Germinal center (tissue), 1 donor: ENCODE measurements at regions not wholly inside any gene's neighbourhood (a gene's known extent, or its start where the extent isn't known, plus 50 kb on each side); places are given as distances from the start of the nearest gene placed in this dataset.

Experiments used
- DNase-seq: peaks from one replicate; pipeline ENCODE4 v3.0.0; 2012; ENCODE audit warnings: mixed read lengths, low spot score

DNA sequence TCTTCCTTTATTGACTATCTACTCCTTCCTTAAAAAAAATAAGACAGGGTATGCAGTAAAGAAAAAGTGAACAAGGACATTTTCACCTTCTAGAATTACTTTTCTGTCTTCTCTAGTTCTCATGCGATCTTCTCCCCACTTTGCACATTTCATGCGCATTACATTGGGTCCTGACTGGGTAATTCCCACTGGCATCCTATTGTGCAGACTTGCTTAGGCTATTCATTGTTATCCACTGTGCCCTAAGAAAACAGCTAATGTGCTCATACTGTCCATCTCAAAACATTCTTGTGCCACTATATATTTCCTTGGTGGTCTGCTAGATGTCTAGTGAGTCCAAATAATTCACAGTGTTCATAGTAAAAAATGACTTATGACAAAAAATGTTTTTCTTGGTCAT, 447.4 kb upstream of the ROBO1 start:
- DNase-seq, result no peak

DNA sequence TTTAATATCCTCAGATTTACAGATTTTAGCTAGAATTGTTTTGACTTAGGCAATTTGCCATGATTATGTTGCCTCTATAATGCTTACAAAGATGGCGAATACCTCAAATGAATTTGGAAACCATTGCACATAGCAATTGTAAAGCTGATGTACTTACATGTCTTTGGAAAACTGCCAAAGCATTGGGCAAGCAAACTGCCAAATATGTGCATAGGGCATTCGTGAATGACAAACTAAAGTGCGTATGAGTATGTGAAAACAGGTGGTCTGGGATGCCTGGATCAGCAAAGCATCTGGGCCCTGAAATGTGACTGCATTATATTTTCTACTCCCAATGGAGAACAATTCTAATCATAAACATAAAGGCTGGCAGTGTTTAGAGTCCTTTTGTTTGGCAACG, 445.3 kb upstream of the ROBO1 start:
- DNase-seq, result no peak

DNA sequence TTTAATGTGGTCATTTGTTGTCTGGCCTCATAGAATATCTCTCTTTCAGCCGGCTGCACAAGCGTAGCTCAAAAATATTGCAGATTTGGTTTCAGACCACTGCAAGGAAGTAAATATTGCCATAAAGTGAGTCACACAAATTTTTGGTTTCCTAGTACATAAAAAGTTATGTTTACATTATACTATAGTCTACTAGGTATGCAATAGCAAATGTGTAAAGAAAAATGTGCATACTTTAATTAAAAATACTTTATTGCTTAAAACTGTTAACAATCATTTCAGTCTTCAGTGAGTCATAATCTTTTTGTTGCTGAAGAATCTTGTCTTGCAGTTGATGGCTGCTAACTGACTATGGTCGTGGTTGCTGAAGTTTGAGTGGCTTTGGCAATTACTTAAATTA, 425.1 kb upstream of the ROBO1 start:
- DNase-seq, result no peak

DNA sequence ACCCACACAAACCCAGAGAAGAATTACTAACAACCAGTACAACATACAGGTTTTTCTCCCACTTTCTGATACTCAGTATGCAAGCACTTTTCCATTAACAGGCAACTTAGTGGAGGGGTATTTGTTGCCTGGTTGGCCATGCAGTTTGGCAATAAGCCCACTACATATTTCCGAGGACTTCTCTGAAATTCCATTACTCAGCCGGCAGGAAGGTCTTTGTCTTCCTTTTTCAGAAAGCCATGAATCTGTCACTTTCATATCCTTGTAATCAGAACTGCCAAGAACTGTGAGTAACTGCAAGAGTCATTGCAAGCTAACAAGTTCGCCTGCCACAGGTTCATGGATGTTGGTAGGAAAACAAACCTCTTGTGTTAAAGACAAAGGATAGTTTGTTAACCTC, 422.3 kb upstream of the ROBO1 start:
- no peak for DNase-seq

DNA sequence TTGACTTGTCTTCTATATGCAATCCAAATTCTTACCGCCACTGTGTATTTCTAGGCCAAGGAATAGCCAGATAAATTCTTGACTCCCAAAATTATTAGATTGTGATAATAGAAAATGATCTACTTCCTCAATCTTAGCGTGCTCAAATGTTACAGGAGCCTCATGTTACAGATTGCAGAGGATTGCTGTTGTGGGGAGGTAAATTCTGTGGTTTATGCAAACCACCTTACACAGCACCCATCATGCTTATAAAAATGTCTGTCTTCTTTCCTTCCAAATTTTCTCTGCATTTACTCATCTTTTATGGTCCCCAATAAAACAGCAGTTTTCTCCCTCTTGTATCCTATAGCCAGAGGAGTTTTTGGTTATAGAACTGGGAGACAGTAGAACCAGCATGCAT, 420.2 kb upstream of the ROBO1 start:
- no peak for DNase-seq

DNA sequence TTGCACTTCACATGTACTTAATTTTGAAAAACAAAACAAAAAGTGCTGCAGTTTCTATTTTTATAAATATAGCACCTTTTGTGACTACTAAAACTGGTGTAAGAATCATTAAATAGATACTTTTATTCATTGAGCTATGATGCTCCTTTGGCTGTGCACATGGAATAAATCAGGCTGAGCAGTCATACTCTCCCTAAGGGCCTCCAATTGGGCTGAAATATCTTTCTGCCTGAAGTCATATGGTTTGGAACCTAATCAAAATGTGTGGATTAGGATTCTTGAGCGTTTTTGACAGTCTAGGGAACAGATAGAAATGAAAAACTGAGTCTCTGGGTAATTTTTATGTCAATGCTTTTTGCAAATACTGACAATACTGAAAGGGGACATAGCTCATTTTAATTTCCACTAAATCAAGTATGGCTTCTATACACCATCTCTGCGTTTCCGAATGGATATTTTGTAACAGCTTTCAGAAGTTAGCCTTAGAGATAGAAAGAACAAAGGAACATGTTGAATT, 392.2 kb upstream of the ROBO1 start:
- no peak for DNase-seq

DNA sequence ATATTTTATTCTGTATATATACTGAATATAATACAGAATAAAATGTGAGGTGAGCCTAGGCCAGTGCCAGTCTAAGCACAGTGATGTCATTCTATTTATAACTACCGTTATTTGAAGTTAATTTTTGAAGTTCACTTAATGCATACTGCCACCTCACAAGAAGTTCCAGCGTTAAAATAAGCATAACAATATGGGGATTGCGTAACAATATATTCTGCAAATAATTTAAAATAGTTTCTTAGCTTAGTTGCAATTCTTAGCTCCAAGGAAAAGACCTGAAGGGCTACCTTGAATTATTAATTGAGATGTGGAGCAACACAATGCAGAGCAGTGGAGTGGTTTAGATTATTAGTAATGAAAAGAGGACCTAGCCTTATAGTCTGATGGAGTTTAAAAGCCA, 390.5 kb upstream of the ROBO1 start:
- DNase-seq, result no peak

DNA sequence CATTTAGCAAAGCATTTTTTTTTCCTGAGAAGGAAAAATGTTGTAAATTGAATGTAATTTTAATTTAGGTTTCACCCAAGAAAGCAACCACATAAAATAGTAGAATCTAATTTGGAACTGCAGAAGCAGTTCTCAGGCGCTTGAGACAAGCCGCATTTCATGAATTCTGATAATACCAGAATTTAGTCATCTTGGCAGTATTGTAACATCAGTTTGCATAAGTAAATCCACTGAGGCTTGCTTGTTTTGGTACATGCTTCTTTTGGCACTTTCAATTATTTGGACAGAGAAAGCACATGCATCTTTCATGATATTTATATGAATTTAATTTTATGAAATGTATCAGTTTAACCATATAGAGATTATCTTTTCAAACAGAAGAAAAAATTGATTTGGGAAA, 389.7 kb upstream of the ROBO1 start:
- DNase-seq, result no peak

DNA sequence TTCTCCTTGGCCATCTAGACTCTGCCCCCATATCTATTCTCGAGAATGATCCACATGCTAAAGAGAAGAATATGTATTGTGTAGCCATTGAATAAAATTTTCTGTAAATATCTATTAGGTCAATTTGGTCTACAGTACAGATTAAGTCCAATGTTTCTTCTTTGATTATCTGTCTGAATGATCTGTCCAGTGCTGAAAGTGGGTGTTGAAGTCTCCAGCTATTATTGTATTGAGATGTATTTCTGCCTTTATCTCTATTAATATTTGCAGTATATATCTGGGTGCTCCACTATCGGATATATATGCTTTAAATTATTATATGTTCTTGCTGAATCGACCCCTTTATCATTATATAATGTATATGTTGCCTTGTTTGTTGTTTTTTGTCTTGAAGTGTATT, 384.9 kb upstream of the ROBO1 start:
- no peak for DNase-seq

DNA sequence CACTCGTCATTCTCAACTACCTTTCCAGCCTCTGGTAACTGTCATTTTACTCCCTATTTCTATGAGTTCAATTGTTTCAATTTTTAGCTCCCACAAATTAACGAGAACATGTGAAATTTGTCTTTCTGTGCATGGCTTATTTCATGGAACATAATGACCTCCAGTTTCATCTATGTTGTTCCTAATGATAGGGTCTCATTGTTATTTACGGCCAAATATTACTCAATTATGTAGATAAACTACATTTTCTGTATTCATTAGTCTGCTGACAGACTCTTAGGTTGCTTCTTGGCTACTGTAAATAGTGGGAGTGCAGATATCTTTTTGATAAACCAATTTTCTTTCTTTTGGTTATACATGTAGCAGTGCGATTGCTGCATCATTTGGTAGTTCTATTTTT, 374.9 kb upstream of the ROBO1 start:
- DNase-seq, result no peak

DNA sequence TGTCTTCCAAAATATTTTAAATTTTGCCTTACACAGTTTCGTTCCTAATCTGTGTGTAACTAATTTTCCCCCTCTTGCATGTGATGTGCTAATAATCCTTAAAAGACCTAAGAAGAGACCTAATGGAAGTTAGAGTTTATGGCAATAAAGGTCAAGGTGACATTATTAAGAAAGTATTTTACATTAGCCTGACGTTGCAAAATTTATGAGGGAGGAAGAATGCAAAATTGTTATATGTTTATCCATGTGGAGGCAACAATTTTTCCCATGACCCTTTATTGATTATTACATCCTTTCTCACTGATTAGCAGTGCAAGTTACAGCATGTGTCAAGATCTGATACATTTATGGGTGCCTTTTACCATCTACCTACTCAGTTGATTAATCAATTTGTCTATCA, 373.8 kb upstream of the ROBO1 start:
- DNase-seq, result no peak

DNA sequence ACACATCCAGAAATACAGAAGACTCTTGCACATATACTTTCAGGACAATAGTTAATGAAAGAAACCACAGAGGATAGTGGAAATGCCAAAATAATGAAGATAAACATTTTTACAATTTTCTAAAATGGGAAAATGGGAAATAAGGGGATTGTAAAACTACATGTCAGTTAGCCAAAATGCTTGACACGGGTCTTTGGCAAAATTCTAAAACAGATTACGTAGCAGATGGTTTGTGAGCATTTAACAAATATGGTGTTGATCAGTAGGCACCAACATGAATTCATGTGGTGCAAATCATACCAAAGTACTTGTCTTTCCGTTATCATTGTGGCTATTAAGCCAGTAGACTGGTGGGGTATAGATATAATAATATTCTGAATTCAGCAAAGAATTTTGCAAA, 348.5 kb upstream of the ROBO1 start:
- DNase-seq, result no peak

DNA sequence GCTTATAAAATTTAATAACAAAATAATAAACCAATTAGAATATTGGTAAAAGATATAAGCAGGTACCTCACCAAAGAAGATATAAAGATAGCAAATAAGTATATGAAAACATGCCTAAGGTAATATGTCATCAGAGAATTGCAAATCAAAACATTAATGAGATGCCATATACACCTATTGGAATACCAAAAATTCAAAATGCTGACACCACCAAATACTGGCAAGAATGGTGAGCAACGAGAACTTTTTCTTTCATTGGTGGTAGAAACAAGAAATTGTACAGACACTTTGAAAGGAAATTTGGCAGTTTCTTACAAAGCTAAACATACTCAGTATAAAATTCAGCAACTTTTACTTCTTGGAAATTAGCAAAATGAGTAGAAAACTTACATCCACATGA, 346.9 kb upstream of the ROBO1 start:
- DNase-seq, result no peak

DNA sequence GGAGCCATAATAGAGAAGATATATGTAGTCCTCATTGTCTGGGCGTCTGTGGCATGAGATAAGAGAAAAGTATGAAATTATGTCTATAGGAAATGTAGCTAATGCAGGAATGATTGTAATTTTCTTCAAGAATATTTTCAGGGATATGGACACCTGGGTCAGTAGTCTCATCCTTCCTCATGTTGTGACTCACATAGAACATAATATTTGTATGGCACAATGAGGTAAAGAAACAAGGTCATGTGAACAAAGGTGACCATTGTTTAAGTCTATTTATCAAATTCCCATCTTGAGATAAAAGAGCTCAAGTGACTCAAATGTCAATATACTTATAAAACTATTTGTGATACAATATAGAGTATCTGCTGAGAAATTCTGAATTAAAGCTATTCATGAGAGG, 345.5 kb upstream of the ROBO1 start:
- no peak for DNase-seq

DNA sequence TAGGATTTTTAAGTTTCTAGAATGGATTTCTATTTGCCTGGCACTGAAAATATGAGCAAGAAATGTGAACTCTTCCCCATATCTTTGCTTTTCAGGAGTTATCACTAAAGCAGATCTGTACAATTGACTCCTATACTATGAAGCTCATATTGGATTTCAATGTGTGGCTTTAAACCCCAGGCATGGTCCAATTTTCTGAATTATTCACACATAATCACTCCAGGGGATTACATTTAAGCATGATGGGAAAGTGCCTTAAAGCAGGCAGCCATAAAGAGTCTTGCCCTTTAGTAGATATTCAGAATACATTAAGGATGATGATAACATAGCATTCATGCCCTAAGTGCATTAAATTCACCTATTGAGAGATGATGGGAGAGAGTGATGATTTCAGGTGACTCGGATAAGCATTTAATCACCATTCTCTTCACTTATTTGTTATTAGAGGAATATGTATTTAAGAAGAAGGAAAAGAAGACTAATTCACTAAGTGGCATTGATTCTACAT, 331.8 kb upstream of the ROBO1 start:
- DNase-seq, result no peak

DNA sequence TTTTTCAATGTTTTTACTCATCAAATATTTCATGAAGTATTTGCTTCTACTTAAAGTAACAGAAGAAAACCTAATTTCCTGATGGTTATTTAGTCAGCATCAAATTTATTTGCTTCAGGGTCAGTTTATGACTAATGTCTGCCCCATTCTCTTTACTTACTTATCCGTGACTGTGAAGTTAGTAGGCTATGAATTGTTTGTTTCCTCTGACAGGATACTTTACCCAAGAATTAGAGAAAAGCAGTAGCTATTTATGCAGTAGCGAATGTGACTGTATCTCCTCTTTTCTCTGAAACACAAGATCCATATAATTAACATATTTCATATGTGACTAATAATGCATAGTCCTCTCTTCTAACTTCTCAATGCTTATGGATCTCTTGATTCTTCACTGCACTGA, 329.9 kb upstream of the ROBO1 start:
- DNase-seq, result no peak

DNA sequence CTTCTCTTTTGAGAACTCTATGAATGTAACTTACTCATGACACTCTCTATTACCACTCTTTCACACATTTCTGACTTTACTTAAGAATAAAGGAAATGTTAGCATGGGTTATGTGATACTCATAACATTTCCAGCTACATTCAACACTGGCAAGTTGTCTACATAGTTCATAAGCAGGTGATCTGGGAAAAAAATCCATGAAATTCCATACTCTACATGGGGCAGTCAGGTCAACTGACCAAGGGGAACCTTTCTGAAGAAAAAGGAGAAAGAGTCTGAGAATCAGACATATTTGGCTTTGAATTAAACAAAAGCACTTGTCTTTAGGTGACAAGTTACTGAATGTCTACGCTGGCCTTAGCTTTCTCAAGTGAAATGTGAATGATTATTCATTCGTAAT, 329.1 kb upstream of the ROBO1 start:
- DNase-seq, result no peak

DNA sequence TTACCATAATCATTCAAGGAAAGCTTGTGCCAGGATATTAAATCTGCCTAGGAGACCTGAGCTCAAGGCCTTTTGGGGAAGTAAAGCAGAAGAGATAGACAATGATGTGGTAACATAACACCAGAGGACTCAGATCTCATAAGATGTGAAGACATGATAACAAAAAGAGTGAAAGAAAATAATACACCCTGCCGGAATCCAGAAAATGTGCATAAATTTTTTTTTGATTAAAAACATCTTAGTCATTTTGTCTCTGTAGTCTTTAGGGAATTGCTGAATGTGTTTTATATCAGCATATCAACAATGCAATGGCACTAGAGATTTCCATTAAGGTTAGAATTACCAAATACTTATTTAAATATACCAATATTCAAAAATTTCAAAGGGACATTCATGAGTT, 326.8 kb upstream of the ROBO1 start:
- no peak for DNase-seq

DNA sequence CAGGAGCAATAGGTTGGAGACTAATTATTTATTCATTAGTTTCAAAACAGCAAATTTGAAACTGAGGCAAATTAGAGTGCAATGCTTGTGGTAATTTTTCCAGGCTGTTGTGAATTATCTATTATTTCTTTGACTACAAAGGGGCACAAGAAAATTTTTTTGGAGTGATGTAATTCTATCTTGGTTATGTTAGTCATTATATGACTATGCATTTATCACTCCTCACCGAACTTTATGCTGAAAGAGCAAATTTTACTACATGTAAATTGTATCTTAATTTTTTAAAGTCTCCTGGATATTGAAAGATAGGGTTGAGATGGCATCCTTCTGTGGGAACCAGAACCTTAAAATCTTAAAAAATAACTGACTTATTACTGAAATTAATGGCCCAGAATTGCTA, 320.0 kb upstream of the ROBO1 start:
- no peak for DNase-seq

DNA sequence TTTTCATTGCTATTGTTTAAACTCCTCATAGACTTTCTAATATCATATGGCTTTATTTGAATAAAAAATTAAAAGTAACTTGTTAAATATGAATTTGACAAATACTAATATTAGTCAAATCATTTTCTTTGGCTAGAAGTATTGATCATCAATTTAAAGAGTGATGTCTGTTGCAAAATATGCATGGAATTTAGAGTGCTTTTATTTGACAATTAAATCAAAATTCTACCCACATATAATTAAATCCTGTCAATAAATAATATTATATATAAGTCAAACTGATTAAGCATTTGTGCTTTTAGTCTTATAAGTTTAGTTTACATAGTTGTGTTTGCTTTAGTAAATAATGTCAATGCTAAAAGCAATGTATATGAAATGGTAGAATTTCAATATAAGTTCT, 318.6 kb upstream of the ROBO1 start:
- no peak for DNase-seq

DNA sequence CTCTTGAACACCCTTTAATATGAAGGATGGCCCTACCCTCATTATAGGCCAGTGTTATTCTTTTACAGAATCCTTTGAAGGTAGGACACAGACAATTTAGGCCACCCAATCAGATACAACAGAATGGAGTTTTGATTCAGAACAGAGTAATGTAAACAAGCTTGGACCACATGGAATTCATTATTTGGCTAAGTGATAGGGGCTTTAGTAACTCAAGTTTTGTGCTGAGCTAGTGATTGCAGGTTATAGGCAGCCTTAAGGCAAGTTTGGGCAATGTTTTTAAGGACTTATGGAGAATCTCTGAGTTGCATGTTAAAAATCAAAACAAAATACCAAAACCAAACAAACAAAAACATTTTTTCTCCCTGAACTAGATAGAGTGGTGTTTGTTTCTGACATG, 312.1 kb upstream of the ROBO1 start:
- no peak for DNase-seq

DNA sequence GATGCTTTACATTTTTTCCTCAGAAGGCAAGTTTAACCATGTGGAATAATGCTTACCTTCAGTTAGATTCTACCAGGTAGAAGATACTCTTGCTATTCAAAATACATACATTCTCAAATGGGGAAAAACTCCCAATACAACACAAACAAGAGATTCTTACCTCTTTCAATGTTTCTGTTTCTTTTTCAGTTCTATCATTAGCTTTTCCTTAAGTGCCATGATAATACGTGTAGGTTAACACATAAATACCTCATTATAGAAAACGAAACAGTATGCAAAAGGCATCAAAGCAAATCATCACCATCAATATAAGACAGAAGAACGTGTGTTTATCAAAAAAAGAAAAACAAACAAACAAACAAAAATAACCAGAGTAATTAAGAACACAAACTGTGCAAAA, 300.7 kb upstream of the ROBO1 start:
- no peak for DNase-seq

DNA sequence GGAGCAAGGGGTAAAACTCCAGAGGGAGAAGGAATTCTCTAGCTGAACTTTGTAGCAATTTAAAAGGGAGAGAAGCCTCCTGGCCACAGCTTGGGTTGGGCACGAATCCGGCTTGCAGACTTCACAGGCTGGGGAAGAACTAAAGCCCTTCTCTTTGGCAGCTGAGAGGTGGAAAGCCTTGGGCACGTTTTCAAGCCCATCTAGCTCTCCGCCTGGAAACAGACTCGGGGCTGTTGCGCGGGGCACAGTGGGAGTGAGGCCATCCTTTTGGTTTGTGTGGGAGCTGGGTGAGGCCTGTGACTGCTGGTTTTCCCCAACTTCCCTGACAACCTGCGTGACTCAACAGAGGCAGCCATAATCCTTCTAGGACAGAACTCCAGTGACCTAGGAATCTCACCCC, 295.7 kb upstream of the ROBO1 start:
- DNase-seq, result no peak

DNA sequence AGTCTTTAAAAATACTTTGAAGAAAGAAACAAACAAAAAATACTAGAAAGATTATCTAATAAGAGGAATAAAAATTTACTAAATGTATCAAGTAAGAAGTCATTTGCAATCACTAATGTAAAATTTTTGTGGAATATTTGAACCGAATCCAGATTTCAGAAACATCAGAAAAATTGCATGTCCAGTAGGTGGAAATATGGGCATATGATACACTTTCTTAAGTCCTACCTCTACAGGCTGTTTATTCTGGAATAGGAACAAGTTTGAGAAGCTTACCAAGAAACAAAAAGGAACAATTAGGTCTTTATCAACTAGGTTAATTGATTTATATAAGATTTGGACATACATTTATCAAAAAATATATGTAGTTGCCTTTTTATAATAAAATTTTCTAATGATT, 292.9 kb upstream of the ROBO1 start:
- DNase-seq, result no peak

DNA sequence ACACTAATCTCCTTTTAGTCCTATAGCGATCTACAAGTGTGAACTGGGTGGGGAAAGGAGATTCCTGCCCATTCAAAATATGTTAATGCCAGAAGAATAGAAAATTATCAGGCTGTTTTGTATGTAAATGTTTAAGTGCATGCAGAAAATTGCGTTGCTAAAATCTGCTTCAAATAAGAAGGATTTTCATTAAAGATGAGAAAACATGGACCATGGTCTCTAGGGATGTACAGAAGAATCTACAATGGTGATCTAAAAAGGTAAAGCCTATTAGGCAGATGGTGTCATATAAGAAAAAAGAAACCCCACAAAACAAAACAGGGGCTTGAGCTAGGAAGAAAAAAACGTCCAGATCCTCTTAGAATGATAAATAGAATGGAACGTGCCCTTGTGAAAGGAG, 287.5 kb upstream of the ROBO1 start:
- no peak for DNase-seq
